ENCODE measurements at regions not wholly inside any gene's neighbourhood (a gene's known extent, or its start where the extent isn't known, plus 50 kb on each side); places are given as distances from the start of the nearest gene placed in this dataset.

DNA sequence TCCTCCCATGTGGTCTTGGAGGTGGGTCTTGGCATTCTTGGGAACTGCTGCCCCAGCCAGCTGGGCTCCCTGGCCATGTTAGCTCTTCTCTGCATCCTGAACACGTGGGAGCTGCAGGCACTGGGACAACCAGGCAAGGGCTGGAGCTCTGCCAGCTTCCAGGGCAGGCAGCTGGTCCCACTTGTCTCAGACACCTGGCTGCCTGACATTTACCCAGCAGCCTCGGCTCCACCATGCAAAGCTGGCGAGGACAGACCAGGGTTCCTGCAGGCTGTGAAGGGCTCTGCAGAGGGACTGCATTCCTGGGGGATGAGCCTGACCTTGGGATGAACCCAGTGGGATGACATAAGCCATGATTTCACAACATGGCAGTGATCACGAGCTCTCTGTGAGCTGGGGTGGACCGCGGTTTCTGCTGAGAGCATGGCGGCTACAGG, 99.0 kb upstream of the TSHZ3 start:
- H3K4me3 ChIP-seq (ENCODE audit: low read depth, low read length): no peak overlapping the region
- no peak for TF ChIP-seq CTCF (IDR thresholded peaks at IDR 0.05; ENCODE audit: low read depth, low read length)

DNA sequence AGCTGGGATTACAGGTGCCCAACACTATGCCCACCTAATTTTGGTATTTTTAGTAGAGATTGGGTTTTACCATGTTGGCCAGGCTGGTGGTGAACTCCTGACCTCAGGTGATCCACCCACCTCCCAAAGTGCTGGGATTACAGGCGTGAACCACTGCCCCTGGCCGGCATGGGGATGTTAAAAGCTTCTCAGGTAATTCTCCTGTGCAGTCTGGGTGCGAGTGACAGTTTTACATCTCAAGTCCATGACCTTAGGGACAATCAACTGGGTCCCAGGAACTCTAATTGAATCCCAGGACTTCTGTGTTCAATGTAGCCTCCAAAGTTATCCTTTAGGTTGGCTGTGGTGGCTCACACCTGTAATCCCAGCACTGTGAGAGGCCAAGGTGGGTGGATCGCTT, 100.1 kb upstream of the TSHZ3 start:
- no peak for TF ChIP-seq CTCF (IDR thresholded peaks at IDR 0.05; ENCODE audit: low read depth, low read length)
- H3K4me3 ChIP-seq (ENCODE audit: low read depth, low read length): no peak overlapping the region

DNA sequence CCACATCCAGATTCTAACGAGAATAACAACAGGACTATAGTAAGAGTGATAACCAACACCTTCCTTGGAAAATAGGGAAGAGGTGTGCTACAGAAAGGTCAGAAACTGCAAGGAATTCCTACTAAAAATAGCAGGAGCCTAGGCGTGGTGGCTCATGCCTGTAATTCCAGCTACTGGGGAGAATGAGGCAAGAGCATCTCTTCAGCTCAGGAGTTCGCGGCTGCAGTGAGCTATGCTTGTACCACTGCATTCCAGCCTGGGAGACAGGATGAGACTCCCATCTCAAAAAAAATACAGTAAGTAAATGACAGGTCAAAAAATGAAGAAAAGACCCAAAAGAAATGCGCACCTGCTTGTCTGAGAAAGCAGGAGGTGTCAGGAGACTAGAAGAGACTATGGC, 101.5 kb upstream of the TSHZ3 start:
- TF ChIP-seq CTCF (IDR thresholded peaks at IDR 0.05; ENCODE audit: low read depth, low read length): no peak
- H3K4me3 ChIP-seq (ENCODE audit: low read depth, low read length): no peak overlapping the region

DNA sequence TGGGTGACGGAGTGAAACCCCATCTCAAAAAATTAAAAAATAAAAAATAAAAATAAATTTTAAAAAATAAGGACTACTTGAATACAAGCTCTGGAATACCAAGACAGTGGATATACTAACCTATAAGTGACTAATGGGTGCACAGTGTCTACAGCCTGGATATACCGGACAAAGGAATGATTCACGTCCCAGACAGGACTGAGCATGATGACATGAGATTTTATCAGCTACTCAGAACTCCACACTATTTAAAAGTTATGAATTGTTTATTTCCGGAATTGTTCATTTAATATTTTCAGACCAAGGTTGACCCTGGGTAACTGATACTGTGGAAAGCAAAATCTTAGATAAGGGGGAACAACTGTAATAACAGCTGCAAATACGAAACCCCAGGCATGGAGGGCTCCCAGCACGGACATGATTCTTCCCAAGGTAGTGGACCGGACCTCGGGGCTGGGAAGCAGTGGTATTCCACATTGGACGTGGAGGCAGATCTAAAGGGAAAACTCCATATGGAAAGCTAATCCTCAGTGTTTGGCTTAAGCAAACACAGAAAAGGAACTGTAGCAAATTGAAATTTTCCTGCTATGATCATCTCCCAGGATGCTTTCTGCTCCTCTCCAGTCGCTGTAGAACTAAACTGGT, 102.6 kb upstream of the TSHZ3 start:
- no peak overlapping the region for H3K4me3 ChIP-seq (ENCODE audit: low read depth, low read length)
- no peak for TF ChIP-seq CTCF (IDR thresholded peaks at IDR 0.05; ENCODE audit: low read depth, low read length)

GRCh38 chr19:31459430-31459829, 110.2 kb upstream of the TSHZ3 start:
- no peak for TF ChIP-seq CTCF (IDR thresholded peaks at IDR 0.05; ENCODE audit: low read depth, low read length)
- no peak overlapping the region for H3K4me3 ChIP-seq (ENCODE audit: low read depth, low read length)

DNA sequence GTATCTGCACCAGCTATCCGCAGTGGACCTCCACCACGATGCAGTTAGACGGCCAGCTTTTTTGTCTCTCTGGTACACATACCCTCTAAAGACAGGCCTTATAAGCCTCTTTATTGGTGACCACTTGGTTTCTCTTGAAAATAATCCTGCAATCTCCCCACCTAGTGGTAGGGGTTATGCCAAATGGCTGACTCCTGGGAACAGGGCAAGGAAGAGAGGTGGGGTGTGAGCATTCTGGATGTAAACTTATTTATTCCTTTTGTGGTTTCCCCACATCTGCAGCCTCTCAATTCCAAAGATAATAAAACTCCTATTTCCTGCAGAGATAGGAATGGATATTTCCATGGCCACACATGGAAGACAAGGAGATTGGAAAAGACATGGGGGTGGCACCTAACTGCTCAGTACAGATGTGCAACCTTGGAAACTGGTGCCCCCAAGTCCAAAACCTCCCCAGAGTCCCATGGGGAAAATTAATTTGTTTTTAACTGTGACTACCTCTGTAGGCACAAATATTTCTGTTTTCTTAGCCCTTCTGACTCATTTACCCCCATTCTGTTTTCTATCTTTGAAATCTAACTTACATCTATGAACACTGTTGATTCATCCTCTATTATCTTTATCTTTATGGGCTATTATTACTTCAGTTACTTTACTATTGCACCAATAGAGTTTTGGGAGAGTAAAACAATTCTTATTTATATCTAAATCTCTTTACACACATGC, 112.7 kb upstream of the TSHZ3 start:
- no peak overlapping the region for H3K4me3 ChIP-seq (ENCODE audit: low read depth, low read length)
- TF ChIP-seq CTCF (IDR thresholded peaks at IDR 0.05; ENCODE audit: low read depth, low read length): no peak

- no peak for TF ChIP-seq CTCF (IDR thresholded peaks at IDR 0.05; ENCODE audit: low read depth, low read length)
- H3K4me3 ChIP-seq (ENCODE audit: low read depth, low read length): no peak overlapping the region
These were observed 121.1 kb upstream of the TSHZ3 start for GRCh38 chr19:31470229-31470939.

Measured in WI38 (cell line).